Activated naive CD4-positive, alpha-beta T cell treated with anti-CD3 and anti-CD28 coated beads, Interleukin-2, amount 10 ng/mL, durations not matched to agents 7 days and 5 days (primary cell): ENCODE measurements at regions not wholly inside any gene's neighbourhood (a gene's known extent, or its start where the extent isn't known, plus 50 kb on each side); places are given as distances from the start of the nearest gene placed in this dataset.

Experiments
- CTCF ChIA-PET: fragments of 350-600 bp; sonication (Branson Sonifier 250); formaldehyde crosslinking; loops from one replicate; lab custom pipeline; 2021; ENCODE audit warnings: antibody characterized with exemption; lab: Charles Lee
- DNase-seq: peaks from one replicate; pipeline ENCODE4 v3.0.0-alpha.2; 2020
- H3K27ac Mint-ChIP-seq: one replicate; pipeline ENCODE4 v1.8.0; 2021; ENCODE audit warnings: mild to moderate bottlenecking, moderate library complexity, mixed read lengths
- H3K27me3 Mint-ChIP-seq: one replicate; pipeline ENCODE4 v1.8.0; 2021; ENCODE audit warnings: mild to moderate bottlenecking, mixed read lengths
- H3K36me3 Mint-ChIP-seq: one replicate; pipeline ENCODE4 v1.8.0; 2021; ENCODE audit warnings: mixed read lengths
- H3K4me1 Mint-ChIP-seq: one replicate; pipeline ENCODE4 v1.8.0; 2021; ENCODE audit warnings: mixed read lengths
- H3K4me3 Mint-ChIP-seq: one replicate; pipeline ENCODE4 v1.8.0; 2021; ENCODE audit warnings: mild to moderate bottlenecking, moderate library complexity, mixed read lengths
- H3K9me3 Mint-ChIP-seq: one replicate; pipeline ENCODE4 v1.8.0; 2021; ENCODE audit warnings: mixed read lengths

- H3K27ac Mint-ChIP-seq: peak overlapping the region; percentile 96
- peaks cover 16% of the 10 kb centered on the region for H3K36me3 Mint-ChIP-seq
- peak overlapping the region; percentile 64 for H3K4me3 Mint-ChIP-seq
- no peaks in the 10 kb centered on the region for H3K27me3 Mint-ChIP-seq
- H3K9me3 Mint-ChIP-seq: peaks cover 2% of the 10 kb centered on the region
- CTCF ChIA-PET: interaction anchor here (0.6 to 1.5 kb wide), 11 partner anchors 9 to 334 kb away, joined by 3 to 5 read pairs (median 4); no protein-coding TSS in a partner anchor
- DNase-seq: no peak
- H3K4me1 Mint-ChIP-seq: peaks cover 90% of the 10 kb centered on the region
Observed at GRCh38 chr2:136049991-136050920, 64.8 kb upstream of the DARS1 start.

- H3K9me3 Mint-ChIP-seq: peaks cover 4% of the 10 kb centered on the region
- H3K27me3 Mint-ChIP-seq: no peaks in the 10 kb centered on the region
- peak overlapping the region; percentile 64 for H3K4me3 Mint-ChIP-seq
- peaks cover 87% of the 10 kb centered on the region for H3K4me1 Mint-ChIP-seq
- DNase-seq: peak; percentile 48
- peak overlapping the region; percentile 96 for H3K27ac Mint-ChIP-seq
- H3K36me3 Mint-ChIP-seq: peaks cover 17% of the 10 kb centered on the region
- CTCF ChIA-PET: interaction anchor here (0.7 to 1.5 kb wide), 5 partner anchors 10 to 335 kb away, joined by 3 to 5 read pairs (median 3); no protein-coding TSS in a partner anchor
Observed at GRCh38 chr2:136049011-136049742, 63.8 kb upstream of the DARS1 start.

GRCh38 chr2:136045835-136046570, 60.6 kb upstream of the DARS1 start:
- no peak overlapping the region for H3K27ac Mint-ChIP-seq
- no peaks in the 10 kb centered on the region for H3K27me3 Mint-ChIP-seq
- CTCF ChIA-PET: interaction anchor here (1.7 kb wide), 1 partner anchor 11 kb away, joined by 5 read pairs; no protein-coding TSS in a partner anchor
- H3K4me3 Mint-ChIP-seq: no peak overlapping the region
- peaks cover 62% of the 10 kb centered on the region for H3K4me1 Mint-ChIP-seq
- peaks cover 4% of the 10 kb centered on the region for H3K9me3 Mint-ChIP-seq
- peaks cover 17% of the 10 kb centered on the region for H3K36me3 Mint-ChIP-seq
- no peak for DNase-seq

GRCh38 chr2:136045344-136045743, 59.9 kb upstream of the DARS1 start:
- Mint-ChIP-seq H3K9me3 (peaks cover 4% of the 10 kb centered on the region), H3K36me3 (peaks cover 17% of the 10 kb centered on the region), H3K4me3 (no peak overlapping the region), H3K27me3 (no peaks in the 10 kb centered on the region), H3K4me1 (peaks cover 55% of the 10 kb centered on the region), H3K27ac (no peak overlapping the region)
- no peak for DNase-seq
- CTCF ChIA-PET: no interaction called here
